Activated T-helper 1 cell treated with anti-CD3 and anti-CD28 coated beads, Interleukin-12 subunit alpha, Interleukin-12 subunit beta, Interleukin-2, Interleukin-4 antibody, amounts not matched to agents 30 ng/mL and 10 ng/mL and 1 ng/mL, durations not matched to agents 14 hours and 24 hours and 36 hours (primary cell): ENCODE measurements at regions not wholly inside any gene's neighbourhood (a gene's known extent, or its start where the extent isn't known, plus 50 kb on each side); places are given as distances from the start of the nearest gene placed in this dataset.
"Not testable (repeated sequence)": the region's sequence is repeated elsewhere in the genome, so short reads cannot be mapped to it uniquely, and the experiment has no call there.

Experiments
- DNase-seq: peaks from one replicate; pipeline ENCODE4 v3.0.0; 2021; ENCODE audit warnings: low spot score
- H3K27ac Mint-ChIP-seq: one replicate; pipeline ENCODE4 v1.8.0; 2021; ENCODE audit warnings: mild to moderate bottlenecking, mixed read lengths
- H3K27me3 Mint-ChIP-seq: one replicate; pipeline ENCODE4 v1.8.0; 2022; ENCODE audit warnings: mild to moderate bottlenecking, moderate library complexity, mixed read lengths; ENCODE audit not compliant: insufficient read depth
- H3K36me3 Mint-ChIP-seq: one replicate; pipeline ENCODE4 v1.8.0; 2021; ENCODE audit warnings: low read depth, mixed read lengths
- H3K4me1 Mint-ChIP-seq: one replicate; pipeline ENCODE4 v1.8.0; 2021; ENCODE audit warnings: low read depth, mixed read lengths
- H3K4me3 Mint-ChIP-seq: one replicate; pipeline ENCODE4 v1.8.0; 2021; ENCODE audit warnings: mild to moderate bottlenecking, moderate library complexity, mixed read lengths
- H3K9me3 Mint-ChIP-seq: one replicate; pipeline ENCODE4 v1.8.0; 2021; ENCODE audit warnings: mixed read lengths
- intact Hi-C: fragments of 100-400 bp; cut with micrococcal nuclease; formaldehyde crosslinking; loops from one replicate; pipeline ENCODE4 v1.15.1; 2024

- no peaks in the 10 kb centered on the region for H3K4me1 Mint-ChIP-seq
- no peaks in the 10 kb centered on the region for H3K27me3 Mint-ChIP-seq
- H3K4me3 Mint-ChIP-seq: no peak overlapping the region
- no peaks in the 10 kb centered on the region for H3K36me3 Mint-ChIP-seq
- peaks cover 8% of the 10 kb centered on the region for H3K9me3 Mint-ChIP-seq
- no peak overlapping the region for H3K27ac Mint-ChIP-seq
- intact Hi-C loops: no loop called here
- DNase-seq: no peak
These were observed 295.5 kb upstream of the ATXN7L3B start for GRCh38 chr12:74242088-74242487.

DNA sequence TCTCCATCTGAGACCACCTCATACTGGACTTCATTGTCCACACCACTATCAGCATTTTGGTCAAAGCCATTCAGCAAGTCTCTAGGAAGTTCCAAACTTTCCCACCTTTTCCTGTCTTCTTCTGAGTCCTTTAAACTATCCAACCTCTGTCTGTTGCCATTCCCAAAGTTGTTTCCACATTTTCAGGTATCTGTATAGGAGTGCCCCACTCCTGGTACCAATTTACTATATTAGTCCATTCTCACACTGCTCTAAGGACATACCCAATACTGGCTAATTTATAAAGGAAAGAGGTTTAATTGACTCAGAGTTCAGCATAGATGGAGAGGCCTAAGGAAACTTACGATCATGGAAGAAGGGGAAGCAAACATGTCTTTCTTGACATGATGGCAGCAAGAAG lies 292.2 kb upstream of the ATXN7L3B start:
- Mint-ChIP-seq H3K36me3 (no peaks in the 10 kb centered on the region), H3K4me1 (no peaks in the 10 kb centered on the region), H3K9me3 (no peaks in the 10 kb centered on the region), H3K4me3 (no peak overlapping the region), H3K27me3 (no peaks in the 10 kb centered on the region), H3K27ac (no peak overlapping the region)
- intact Hi-C loops: no loop called here
- no peak for DNase-seq

DNA sequence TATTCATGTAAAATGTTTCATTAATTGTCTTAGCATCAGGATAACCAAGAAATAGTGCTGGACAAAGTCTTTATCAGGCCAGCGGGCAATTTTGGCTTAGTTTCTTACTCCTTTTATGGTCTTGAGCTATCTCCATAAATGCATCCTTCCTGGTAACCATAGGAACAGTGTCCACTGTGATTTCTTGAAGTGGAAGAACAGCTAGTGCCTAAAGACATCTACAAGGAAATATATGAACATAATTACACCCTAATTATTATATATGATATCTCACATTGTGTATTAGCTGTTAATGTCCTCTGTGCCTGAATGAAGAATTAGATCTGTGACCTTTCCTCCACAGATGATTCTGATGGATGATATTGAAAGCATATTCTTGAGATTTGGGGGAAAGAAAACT lies 286.7 kb upstream of the ATXN7L3B start:
- H3K36me3 Mint-ChIP-seq: no peaks in the 10 kb centered on the region
- DNase-seq: no peak
- H3K27ac Mint-ChIP-seq: no peak overlapping the region
- no peaks in the 10 kb centered on the region for H3K4me1 Mint-ChIP-seq
- no peaks in the 10 kb centered on the region for H3K27me3 Mint-ChIP-seq
- intact Hi-C loops: no loop called here
- no peak overlapping the region for H3K4me3 Mint-ChIP-seq
- no peaks in the 10 kb centered on the region for H3K9me3 Mint-ChIP-seq

GRCh38 chr12:74253826-74254225 lies 283.8 kb upstream of the ATXN7L3B start:
- H3K4me3 Mint-ChIP-seq, DNase-seq, H3K4me1 Mint-ChIP-seq, H3K27ac Mint-ChIP-seq, intact Hi-C loops, H3K36me3 Mint-ChIP-seq, H3K9me3 Mint-ChIP-seq, H3K27me3 Mint-ChIP-seq: not testable (repeated sequence)

- Mint-ChIP-seq H3K4me3 (no peak overlapping the region), H3K9me3 (no peaks in the 10 kb centered on the region), H3K27me3 (no peaks in the 10 kb centered on the region), H3K36me3 (no peaks in the 10 kb centered on the region), H3K4me1 (no peaks in the 10 kb centered on the region), H3K27ac (no peak overlapping the region)
- intact Hi-C loops: no loop called here
- no peak for DNase-seq
These were observed 282.9 kb upstream of the ATXN7L3B start for GRCh38 chr12:74254784-74255183.

GRCh38 chr12:74259199-74259598 lies 278.4 kb upstream of the ATXN7L3B start:
- Mint-ChIP-seq H3K4me1 (no peaks in the 10 kb centered on the region), H3K27me3 (no peaks in the 10 kb centered on the region), H3K27ac (no peak overlapping the region), H3K9me3 (no peaks in the 10 kb centered on the region), H3K36me3 (no peaks in the 10 kb centered on the region), H3K4me3 (no peak overlapping the region)
- intact Hi-C loops: no loop called here
- no peak for DNase-seq

DNA sequence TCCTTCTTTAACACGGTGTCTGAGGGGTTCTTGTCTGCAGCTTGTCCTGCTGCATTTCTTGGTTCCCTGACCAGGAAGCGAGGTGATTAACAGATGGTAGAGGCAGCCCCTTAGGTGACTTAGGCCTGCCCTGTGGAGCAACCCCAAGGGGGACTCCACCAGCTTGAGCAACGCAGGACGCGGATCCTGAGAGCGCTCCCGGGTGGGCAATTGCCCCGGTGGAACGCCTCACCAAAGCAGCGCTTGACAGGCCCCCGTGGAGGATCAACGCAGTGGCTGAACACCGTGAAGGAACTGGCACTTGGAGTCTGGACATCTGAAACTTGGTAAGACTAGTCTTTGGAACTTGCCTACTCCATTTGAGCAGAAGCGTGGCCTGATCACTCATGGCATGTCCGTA lies 272.9 kb upstream of the ATXN7L3B start:
- H3K27me3 Mint-ChIP-seq: no peaks in the 10 kb centered on the region
- DNase-seq: no peak
- no peaks in the 10 kb centered on the region for H3K4me1 Mint-ChIP-seq
- no peak overlapping the region for H3K27ac Mint-ChIP-seq
- peaks cover 7% of the 10 kb centered on the region for H3K9me3 Mint-ChIP-seq
- intact Hi-C loops: no loop called here
- H3K36me3 Mint-ChIP-seq: no peaks in the 10 kb centered on the region
- no peak overlapping the region for H3K4me3 Mint-ChIP-seq

- H3K27me3 Mint-ChIP-seq, H3K36me3 Mint-ChIP-seq, H3K27ac Mint-ChIP-seq, H3K4me1 Mint-ChIP-seq, DNase-seq, intact Hi-C loops, H3K9me3 Mint-ChIP-seq, H3K4me3 Mint-ChIP-seq: not testable (repeated sequence)
These were observed 268.3 kb upstream of the ATXN7L3B start for GRCh38 chr12:74269355-74269754.

DNA sequence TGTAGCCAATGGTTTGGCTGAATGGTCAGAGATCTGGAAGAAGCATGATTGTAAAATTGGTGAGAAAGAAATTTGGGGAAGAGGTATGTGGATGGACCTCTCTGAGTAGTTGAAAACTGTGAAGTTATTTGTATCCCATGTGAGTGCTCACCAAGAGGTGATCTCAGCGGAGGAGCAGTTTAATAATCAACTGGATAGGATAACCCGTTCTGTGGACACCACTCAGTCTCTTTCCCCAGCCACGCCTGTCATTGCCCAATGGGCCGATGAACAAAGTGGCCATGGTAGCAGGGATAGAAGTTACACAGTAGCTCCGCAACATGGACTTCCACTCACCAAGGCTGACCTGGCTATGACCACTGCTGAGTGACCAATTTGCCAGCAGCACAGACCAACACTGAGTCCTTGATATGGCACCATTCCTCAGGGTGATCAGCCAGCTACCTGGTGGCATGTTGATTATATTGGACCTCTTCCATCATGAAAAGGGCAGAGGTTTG lies 257.4 kb upstream of the ATXN7L3B start:
- no peak overlapping the region for H3K4me3 Mint-ChIP-seq
- no peaks in the 10 kb centered on the region for H3K4me1 Mint-ChIP-seq
- intact Hi-C loops: no loop called here
- H3K27ac Mint-ChIP-seq: no peak overlapping the region
- H3K36me3 Mint-ChIP-seq: no peaks in the 10 kb centered on the region
- no peaks in the 10 kb centered on the region for H3K27me3 Mint-ChIP-seq
- H3K9me3 Mint-ChIP-seq: peaks cover 8% of the 10 kb centered on the region
- no peak for DNase-seq

- intact Hi-C loops, DNase-seq, H3K4me3 Mint-ChIP-seq, H3K27ac Mint-ChIP-seq, H3K36me3 Mint-ChIP-seq, H3K9me3 Mint-ChIP-seq, H3K4me1 Mint-ChIP-seq, H3K27me3 Mint-ChIP-seq: not testable (repeated sequence)
These were observed 256.0 kb upstream of the ATXN7L3B start for GRCh38 chr12:74281401-74282180.

- Mint-ChIP-seq H3K27ac (no peak overlapping the region), H3K4me3 (no peak overlapping the region), H3K27me3 (no peaks in the 10 kb centered on the region), H3K9me3 (no peaks in the 10 kb centered on the region), H3K36me3 (no peaks in the 10 kb centered on the region), H3K4me1 (no peaks in the 10 kb centered on the region)
- intact Hi-C loops: no loop called here
- no peak for DNase-seq
These were observed 254.0 kb upstream of the ATXN7L3B start for GRCh38 chr12:74283646-74284045.

- DNase-seq: no peak
- Mint-ChIP-seq H3K27me3 (no peaks in the 10 kb centered on the region), H3K36me3 (no peaks in the 10 kb centered on the region), H3K27ac (no peak overlapping the region), H3K9me3 (no peaks in the 10 kb centered on the region), H3K4me3 (no peak overlapping the region), H3K4me1 (no peaks in the 10 kb centered on the region)
- intact Hi-C loops: no loop called here
These were observed 251.9 kb upstream of the ATXN7L3B start for GRCh38 chr12:74285773-74286172.

- no peak overlapping the region for H3K27ac Mint-ChIP-seq
- H3K27me3 Mint-ChIP-seq: no peaks in the 10 kb centered on the region
- no peaks in the 10 kb centered on the region for H3K4me1 Mint-ChIP-seq
- intact Hi-C loops: no loop called here
- H3K36me3 Mint-ChIP-seq: no peaks in the 10 kb centered on the region
- H3K4me3 Mint-ChIP-seq: no peak overlapping the region
- H3K9me3 Mint-ChIP-seq: no peaks in the 10 kb centered on the region
- no peak for DNase-seq
These were observed 251.4 kb upstream of the ATXN7L3B start for GRCh38 chr12:74286254-74286653.
